Right lobe of liver (tissue), 6 donors: ENCODE measurements at regions not wholly inside any gene's neighbourhood (a gene's known extent, or its start where the extent isn't known, plus 50 kb on each side); places are given as distances from the start of the nearest gene placed in this dataset.

ENCODE experiments used
- ATAC-seq, 4 donors: fragments of 200-7000 bp; cut with Tn5 transposase; one replicate each; pipeline ENCODE4 v1.9.1; 2020; ENCODE audit warnings: mild to moderate bottlenecking in 4 of 4, moderate library complexity in 4 of 4
- DNase-seq, 3 donors: peaks; one replicate each; pipeline ENCODE4 v3.0.0-alpha.2; 2020
- H3K27ac ChIP-seq, 3 donors: fragments of 200-600 bp; one replicate each; pipeline ENCODE4 v1.8.0; 2022
- H3K27me3 ChIP-seq, 2 donors: fragments of 200-600 bp; one replicate each; pipeline ENCODE4 v1.8.0; 2022
- H3K36me3 ChIP-seq, 4 donors: fragments of 200-600 bp; sonication (generic) in 1 of 4; one replicate each; pipeline versions ENCODE4 v1.5.1 to v1.8.0; 2017 to 2022; ENCODE audit warnings: control low read depth in 1 of 4
- H3K4me1 ChIP-seq, 4 donors: fragments of 200-600 bp; sonication (generic) in 1 of 4; one replicate each; pipeline versions ENCODE4 v1.5.1 to v1.8.0; 2017 to 2022; ENCODE audit warnings: control low read depth in 1 of 4
- H3K4me3 ChIP-seq, 3 donors: fragments of 200-600 bp; one replicate each; pipeline ENCODE4 v1.8.0; 2022
- H3K9me3 ChIP-seq, 4 donors: fragments of 200-600 bp; sonication (generic) in 1 of 4; one replicate each; pipeline versions ENCODE4 v1.5.1 to v1.8.0; 2017 to 2022; ENCODE audit warnings: control low read depth in 1 of 4
- CTCF ChIP-seq, 4 donors: fragments of 200-600 bp in 3 of 4; fragments of 450-650 bp in 1 of 4; IDR thresholded peaks; one replicate each; pipeline versions ENCODE4 v1.5.1 to v1.8.0; 2016 to 2022; ENCODE audit warnings: antibody characterized with exemption in 4 of 4, mild to moderate bottlenecking in 2 of 4
- POLR2A ChIP-seq: fragments of 450-650 bp; IDR thresholded peaks from one replicate; pipeline ENCODE4 v1.6.1; 2017; ENCODE audit warnings: antibody characterized with exemption, mild to moderate bottlenecking
- WGBS: methylation state at CpG from one replicate; pipeline ENCODE4 v1.1.6; 2018; ENCODE audit warnings: low coverage, low lambda C conversion rate; ENCODE audit not compliant: insufficient coverage; ENCODE audit errors: missing lambda C conversion rate; 5-methylcytosine and 5-hydroxymethylcytosine counted together
- intact Hi-C, 2 donors: fragments of 100-400 bp; cut with DNase I; formaldehyde crosslinking; loops; one replicate each; pipeline versions ENCODE4 v1.11.2 to v1.14.1; 2022
- donor health status: DM: no; HTN: yes; CAD: no.
- donor health status: DM: no; HTN: no; CAD: no.
- donor health status: DM: no; HTN: no; CAD: no.
- donor health status: DM: no; HTN: yes; CAD: no.
- donor health status: DM: no; HTN: yes; CAD: no.

- no peaks in the 10 kb centered on the region for H3K9me3 ChIP-seq
- TF ChIP-seq CTCF (IDR thresholded peaks at IDR 0.05) (no peak), POLR2A (no peak)
- no peaks in the 10 kb centered on the region for H3K4me1 ChIP-seq
- ATAC-seq (no peak), DNase-seq (no peak)
- H3K36me3 ChIP-seq, result no peaks in the 10 kb centered on the region
- no peak overlapping the region for H3K27ac ChIP-seq
- no peak overlapping the region for H3K4me3 ChIP-seq
- H3K27me3 ChIP-seq, result no peaks in the 10 kb centered on the region
- WGBS, result 60% methylated on average over 2 of the region's 3 CpGs
- intact Hi-C loops, result no loop called here
Observed at GRCh38 chr21:20603236-20603635, 395.0 kb upstream of the NCAM2 start.

- TF ChIP-seq CTCF (IDR thresholded peaks at IDR 0.05) (no peak), POLR2A (no peak)
- 38% methylated on average over 4 of the region's 4 CpGs for WGBS
Observed at GRCh38 chr21:20611008-20611407, 387.2 kb upstream of the NCAM2 start.

GRCh38 chr21:20613654-20614053 is 384.6 kb upstream of the NCAM2 start:
- WGBS, result 10% methylated on average over 2 of the region's 2 CpGs
- H3K36me3 ChIP-seq, result no peaks in the 10 kb centered on the region
- H3K4me1 ChIP-seq, result no peaks in the 10 kb centered on the region
- no peak for TF ChIP-seq CTCF (IDR thresholded peaks at IDR 0.05)
- TF ChIP-seq POLR2A, result no peak
- H3K9me3 ChIP-seq, result no peaks in the 10 kb centered on the region
- H3K27me3 ChIP-seq, result no peaks in the 10 kb centered on the region
- no peak overlapping the region for H3K27ac ChIP-seq
- ATAC-seq, result no peak
- intact Hi-C loops, result no loop called here
- no peak overlapping the region for H3K4me3 ChIP-seq
- DNase-seq, result no peak

More at GRCh38 chr21:20611008-20611407, 387.2 kb upstream of the NCAM2 start:
- Histone ChIP-seq H3K4me3 (no peak overlapping the region), H3K4me1 (no peaks in the 10 kb centered on the region), H3K36me3 (no peaks in the 10 kb centered on the region), H3K27me3 (no peaks in the 10 kb centered on the region), H3K9me3 (no peaks in the 10 kb centered on the region), H3K27ac (no peak overlapping the region)
- DNase-seq (no peak), ATAC-seq (no peak)
- intact Hi-C loops, result no loop called here

- H3K27me3 ChIP-seq, result no peaks in the 10 kb centered on the region
- no peak overlapping the region for H3K4me3 ChIP-seq
- ATAC-seq, result no peak
- no peaks in the 10 kb centered on the region for H3K9me3 ChIP-seq
- WGBS, result 31% methylated on average over 6 of the region's 6 CpGs
- no peak overlapping the region for H3K27ac ChIP-seq
- intact Hi-C loops, result no loop called here
- TF ChIP-seq CTCF (IDR thresholded peaks at IDR 0.05), result no peak
- no peak for TF ChIP-seq POLR2A
- H3K36me3 ChIP-seq, result no peaks in the 10 kb centered on the region
- H3K4me1 ChIP-seq, result no peaks in the 10 kb centered on the region
- DNase-seq, result no peak
Observed at GRCh38 chr21:20617130-20617529, 381.1 kb upstream of the NCAM2 start.

GRCh38 chr21:20618878-20619277 is 379.3 kb upstream of the NCAM2 start:
- TF ChIP-seq CTCF (IDR thresholded peaks at IDR 0.05) (no peak), POLR2A (no peak)
- H3K4me1 ChIP-seq, result no peaks in the 10 kb centered on the region
- WGBS, result 43% methylated on average over 3 of the region's 3 CpGs
- H3K27ac ChIP-seq, result no peak overlapping the region
- no peaks in the 10 kb centered on the region for H3K27me3 ChIP-seq
- no peaks in the 10 kb centered on the region for H3K36me3 ChIP-seq
- no peaks in the 10 kb centered on the region for H3K9me3 ChIP-seq
- H3K4me3 ChIP-seq, result no peak overlapping the region
- intact Hi-C loops, result no loop called here
- ATAC-seq (no peak), DNase-seq (no peak)
